PC-9 (cell line): ENCODE measurements at regions not wholly inside any gene's neighbourhood (a gene's known extent, or its start where the extent isn't known, plus 50 kb on each side); places are given as distances from the start of the nearest gene placed in this dataset.

Source experiments
- CTCF ChIP-seq: fragments of 200-600 bp; sonication (generic); conservative IDR thresholded peaks from 2 replicates; pipeline ENCODE4 v1.6.1; 2017; ENCODE audit warnings: mixed run types, antibody characterized with exemption, mild to moderate bottlenecking, moderate library complexity
- EZH2 ChIP-seq: fragments of 200-600 bp; sonication (generic); IDR thresholded peaks from 2 replicates; pipeline ENCODE4 v1.8.0; 2017; ENCODE audit warnings: antibody characterized with exemption, low read depth

GRCh38 chr13:77389625-77390000 is 62.7 kb upstream of the MYCBP2 start:
- TF ChIP-seq EZH2 (no peak), CTCF (no peak)
